ENCODE measurements at regions not wholly inside any gene's neighbourhood (a gene's known extent, or its start where the extent isn't known, plus 50 kb on each side); places are given as distances from the start of the nearest gene placed in this dataset.

- TF ChIP-seq CTCF (IDR thresholded peaks at IDR 0.05) = no peak
- Mint-ChIP-seq H3K27ac (no peak overlapping the region), H3K36me3 (ENCODE audit: low read depth) (no peaks in the 10 kb centered on the region), H3K4me1 (ENCODE audit: low read depth) (no peaks in the 10 kb centered on the region), H3K9me3 (peaks cover 12% of the 10 kb centered on the region), H3K4me3 (no peak overlapping the region), H3K27me3 (peaks cover 19% of the 10 kb centered on the region)
- Histone ChIP-seq H3K36me3 (ENCODE audit: insufficient read depth, low read length) (no peaks in the 10 kb centered on the region), H3K4me1 (ENCODE audit: insufficient read depth, low read length) (no peaks in the 10 kb centered on the region), H3K9me3 (ENCODE audit: control insufficient read depth in 1 of 2, insufficient read depth in 1 of 2, low read length in 2 of 2) (peaks cover 16 to 24% of the 10 kb centered on the region in 2 experiments), H3K27me3 (ENCODE audit: control insufficient read depth in 1 of 2, insufficient read depth in 2 of 2, low read length in 2 of 2) (peaks cover 0 to 9% of the 10 kb centered on the region in 2 experiments), H3K4me3 (ENCODE audit: low read length) (no peak overlapping the region), H3K27ac (ENCODE audit: low read depth in 1 of 2, low read length in 2 of 2) (no peak overlapping the region)
- intact Hi-C loops (cut with DNase I, micrococcal nuclease) = no loop called here
- ChIA-PET CTCF (no interaction called here), POLR2A (no interaction called here)
- ATAC-seq (ENCODE audit: poor library complexity) = no peak
- DNase-seq = no peak
These were observed 185.6 kb downstream of the BMP7 start for GRCh38 chr20:57080796-57081195.

- ChIA-PET POLR2A (no interaction called here), CTCF (no interaction called here)
- ATAC-seq (ENCODE audit: poor library complexity) = no peak
- H3K9me3 Mint-ChIP-seq = peaks cover 12% of the 10 kb centered on the region
- H3K27me3 ChIP-seq (ENCODE audit: control insufficient read depth in 1 of 2, insufficient read depth in 2 of 2, low read length in 2 of 2) = peaks cover 4 to 9% of the 10 kb centered on the region in 2 experiments
- no peaks in the 10 kb centered on the region for H3K36me3 Mint-ChIP-seq (ENCODE audit: low read depth)
- intact Hi-C loops (cut with DNase I, micrococcal nuclease) = no loop called here
- H3K4me1 ChIP-seq (ENCODE audit: insufficient read depth, low read length) = no peaks in the 10 kb centered on the region
- TF ChIP-seq CTCF (IDR thresholded peaks at IDR 0.05) = no peak
- H3K27ac ChIP-seq (ENCODE audit: low read depth in 1 of 2, low read length in 2 of 2) = no peak overlapping the region
- H3K4me3 Mint-ChIP-seq = no peak overlapping the region
- no peak overlapping the region for H3K27ac Mint-ChIP-seq
- no peak overlapping the region for H3K4me3 ChIP-seq (ENCODE audit: low read length)
- no peaks in the 10 kb centered on the region for H3K4me1 Mint-ChIP-seq (ENCODE audit: low read depth)
- peaks cover 17% of the 10 kb centered on the region for H3K27me3 Mint-ChIP-seq
- H3K9me3 ChIP-seq (ENCODE audit: control insufficient read depth in 1 of 2, insufficient read depth in 1 of 2, low read length in 2 of 2) = peaks cover 20 to 24% of the 10 kb centered on the region in 2 experiments
- no peak for DNase-seq
- no peaks in the 10 kb centered on the region for H3K36me3 ChIP-seq (ENCODE audit: insufficient read depth, low read length)
These were observed 184.0 kb downstream of the BMP7 start for GRCh38 chr20:57082357-57082945.

GRCh38 chr20:57083072-57083471 lies 183.4 kb downstream of the BMP7 start:
- Mint-ChIP-seq H3K4me1 (ENCODE audit: low read depth) (no peaks in the 10 kb centered on the region), H3K27me3 (peaks cover 22% of the 10 kb centered on the region), H3K27ac (no peak overlapping the region), H3K9me3 (peaks cover 7% of the 10 kb centered on the region), H3K4me3 (no peak overlapping the region), H3K36me3 (ENCODE audit: low read depth) (no peaks in the 10 kb centered on the region)
- ChIA-PET POLR2A (no interaction called here), CTCF (no interaction called here)
- Histone ChIP-seq H3K9me3 (ENCODE audit: control insufficient read depth in 1 of 2, insufficient read depth in 1 of 2, low read length in 2 of 2) (peaks cover 18 to 24% of the 10 kb centered on the region in 2 experiments), H3K4me1 (ENCODE audit: insufficient read depth, low read length) (no peaks in the 10 kb centered on the region), H3K27ac (ENCODE audit: low read depth in 1 of 2, low read length in 2 of 2) (no peak overlapping the region), H3K4me3 (ENCODE audit: low read length) (no peak overlapping the region), H3K36me3 (ENCODE audit: insufficient read depth, low read length) (no peaks in the 10 kb centered on the region), H3K27me3 (ENCODE audit: control insufficient read depth in 1 of 2, insufficient read depth in 2 of 2, low read length in 2 of 2) (peaks cover 4 to 9% of the 10 kb centered on the region in 2 experiments)
- ATAC-seq (ENCODE audit: poor library complexity) (no peak), DNase-seq (no peak)
- no peak for TF ChIP-seq CTCF (IDR thresholded peaks at IDR 0.05)
- intact Hi-C loops (cut with DNase I, micrococcal nuclease) = no loop called here

All from CD4-positive, alpha-beta T cell (primary cell).